ENCODE measurements at regions not wholly inside any gene's neighbourhood (a gene's known extent, or its start where the extent isn't known, plus 50 kb on each side); places are given as distances from the start of the nearest gene placed in this dataset.

GRCh38 chr18:73924307-73924706 is 223.3 kb downstream of the FBXO15 start:
- no peak for DNase-seq (ENCODE audit: extremely low read depth, low read depth)

DNA sequence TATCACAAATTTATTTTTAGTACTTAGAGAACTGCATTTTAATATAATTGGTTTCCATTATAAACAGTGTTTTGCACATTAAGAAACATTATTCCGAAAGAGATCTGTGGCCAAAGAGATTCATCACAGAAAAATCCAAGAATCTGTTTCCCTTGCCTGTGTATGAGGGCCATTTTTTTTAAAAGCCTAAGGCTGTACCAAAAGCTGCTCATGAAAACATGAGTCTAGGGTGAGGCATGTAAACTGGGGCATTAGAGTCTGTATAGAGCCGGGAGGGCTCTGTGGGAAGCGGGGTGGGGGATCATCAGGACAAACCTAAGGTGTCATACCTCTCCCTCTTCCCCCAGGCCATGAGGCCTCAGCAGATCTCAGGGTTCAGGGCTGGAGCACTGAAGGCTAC is 223.8 kb downstream of the FBXO15 start:
- DNase-seq (ENCODE audit: extremely low read depth, low read depth): no peak

DNA sequence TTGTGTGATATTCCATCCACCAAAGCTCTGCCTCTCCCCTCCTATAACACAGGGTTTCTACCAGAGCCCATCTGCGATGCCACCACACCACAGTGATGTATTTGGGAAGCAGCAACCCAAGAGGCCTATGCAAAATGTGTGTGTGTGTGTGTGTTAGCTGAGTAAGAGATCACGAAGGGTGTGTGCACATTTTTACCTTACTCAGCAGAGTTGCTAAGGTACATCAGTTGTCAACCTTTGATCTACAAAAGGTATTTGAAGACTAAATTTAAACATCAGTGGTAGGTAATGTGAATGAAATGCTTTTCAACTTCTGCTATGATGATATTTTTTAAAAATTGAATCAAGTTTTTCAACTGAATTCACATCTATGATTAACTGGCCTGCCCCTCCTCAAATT is 227.6 kb downstream of the FBXO15 start:
- DNase-seq (ENCODE audit: extremely low read depth, low read depth): no peak

GRCh38 chr18:73918816-73919215 is 228.8 kb downstream of the FBXO15 start:
- no peak for DNase-seq (ENCODE audit: extremely low read depth, low read depth)

- no peak for DNase-seq (ENCODE audit: extremely low read depth, low read depth)
Measured at GRCh38 chr18:73917046-73917445, 230.6 kb downstream of the FBXO15 start.

DNA sequence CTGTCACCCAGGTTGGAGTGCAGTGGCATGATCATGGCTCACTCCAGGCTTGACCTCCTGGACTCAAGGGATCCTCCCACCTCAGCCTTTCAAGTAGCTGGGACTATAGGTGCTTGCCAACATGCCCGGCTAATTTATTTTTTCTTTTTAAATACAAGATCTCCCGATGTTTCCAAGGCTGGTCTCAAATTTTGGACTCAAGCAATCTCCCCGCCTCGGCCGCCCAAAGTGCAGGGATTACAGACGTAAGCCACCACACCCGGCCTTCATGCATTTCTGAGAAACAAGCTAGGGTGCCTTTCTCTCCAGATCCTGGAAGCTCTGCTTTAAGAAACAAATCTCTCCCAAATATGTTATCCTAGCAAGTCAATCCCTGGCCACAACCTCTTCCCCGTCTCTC is 234.1 kb downstream of the FBXO15 start:
- DNase-seq (ENCODE audit: extremely low read depth, low read depth): no peak

DNA sequence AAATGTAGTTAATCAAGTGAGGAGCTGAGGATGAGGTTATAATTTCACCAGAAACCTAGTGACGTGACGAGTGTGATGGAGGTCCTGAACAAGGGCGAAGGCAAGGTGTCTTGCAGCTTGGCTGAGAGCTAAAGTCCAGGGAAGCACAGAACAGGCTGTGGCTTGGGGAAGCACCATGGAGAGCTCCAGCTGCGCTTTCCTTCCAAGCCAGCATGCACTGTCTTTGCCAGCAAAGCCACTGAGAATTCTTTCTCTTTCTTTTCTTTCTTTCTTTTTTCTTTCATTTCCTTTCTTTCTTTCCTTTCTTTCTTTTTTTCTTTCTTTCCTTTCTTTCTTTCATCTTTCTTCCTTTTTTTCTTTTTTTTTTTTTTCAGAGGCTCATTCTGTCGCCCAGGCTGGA is 239.3 kb downstream of the FBXO15 start:
- peak; percentile 6 for DNase-seq (ENCODE audit: extremely low read depth, low read depth)

GRCh38 chr18:73901566-73901965 is 246.1 kb downstream of the FBXO15 start:
- no peak for DNase-seq (ENCODE audit: extremely low read depth, low read depth)

GRCh38 chr18:73901151-73901550 is 246.5 kb downstream of the FBXO15 start:
- no peak for DNase-seq (ENCODE audit: extremely low read depth, low read depth)

- DNase-seq (ENCODE audit: extremely low read depth, low read depth): no peak
Measured at GRCh38 chr18:73900106-73900835, 247.4 kb downstream of the FBXO15 start.

GRCh38 chr18:73897517-73897916 is 250.1 kb downstream of the FBXO15 start:
- no peak for DNase-seq (ENCODE audit: extremely low read depth, low read depth)

- no peak for DNase-seq (ENCODE audit: extremely low read depth, low read depth)
Measured at GRCh38 chr18:73896685-73897084, 250.9 kb downstream of the FBXO15 start.

GRCh38 chr18:73895701-73896100 is 251.9 kb downstream of the FBXO15 start:
- no peak for DNase-seq (ENCODE audit: extremely low read depth, low read depth)

DNA sequence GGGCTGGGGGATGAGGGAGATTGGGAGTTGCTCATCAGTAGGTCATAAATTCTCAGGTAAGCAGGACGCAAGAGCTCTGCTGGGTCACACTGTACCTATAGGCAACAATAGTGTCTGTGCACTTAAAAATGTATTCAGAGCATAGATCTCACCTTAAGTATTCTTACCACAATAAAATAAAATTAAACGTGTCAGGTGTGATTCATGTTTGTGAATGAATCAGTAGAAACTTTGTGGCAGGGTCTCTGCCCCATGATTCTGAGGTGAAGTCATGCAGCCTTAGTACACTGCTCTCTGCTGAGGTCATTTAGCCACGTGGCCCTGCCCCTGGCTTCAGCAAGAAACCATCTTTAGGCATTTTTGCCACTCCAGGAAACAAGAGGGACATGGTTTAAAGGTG is 253.8 kb downstream of the FBXO15 start:
- no peak for DNase-seq (ENCODE audit: extremely low read depth, low read depth)

DNA sequence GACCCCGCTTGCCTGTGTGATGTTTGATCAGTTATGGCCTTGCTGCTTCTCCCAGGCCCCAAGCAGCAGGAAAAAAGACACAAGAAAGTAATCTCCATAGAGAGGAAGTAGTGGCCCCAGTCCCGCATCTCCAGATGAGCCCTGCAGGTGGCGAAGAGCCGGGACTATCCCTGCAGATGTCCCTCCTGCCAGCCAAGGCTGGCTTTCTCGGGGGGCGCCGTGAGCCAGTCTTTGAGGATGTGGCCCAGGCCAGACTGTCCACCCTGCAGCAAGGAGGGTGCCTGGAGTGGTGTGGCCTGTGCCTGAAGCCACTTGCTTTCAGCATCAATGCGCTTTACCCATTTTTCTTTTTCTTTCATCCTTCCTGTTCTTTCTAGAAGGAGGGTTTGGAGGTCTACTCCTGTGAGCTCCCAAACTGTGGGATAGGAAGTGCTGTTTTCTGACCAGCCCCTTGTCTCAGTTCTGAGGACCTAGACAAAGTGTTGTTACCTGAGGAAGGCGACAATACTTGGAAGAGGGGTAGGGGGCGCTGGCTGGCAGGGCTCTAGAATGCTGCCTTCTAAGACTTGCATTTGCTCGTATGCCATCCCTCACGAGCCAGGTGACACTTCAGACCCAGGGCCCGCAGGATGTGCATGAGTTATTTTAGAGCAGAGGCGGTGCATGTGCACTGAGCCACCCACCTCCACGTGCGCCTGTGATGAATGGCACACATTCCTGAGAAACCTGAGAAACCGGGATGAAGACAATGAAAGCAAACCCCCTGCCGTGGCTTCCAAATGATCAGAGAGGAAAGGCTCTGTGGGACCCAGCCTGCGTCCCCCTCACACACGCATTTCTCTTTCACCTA is 255.8 kb downstream of the FBXO15 start:
- DNase-seq (ENCODE audit: extremely low read depth, low read depth): no peak

- no peak for DNase-seq (ENCODE audit: extremely low read depth, low read depth)
Measured at GRCh38 chr18:73888565-73888964, 259.1 kb downstream of the FBXO15 start.

DNA sequence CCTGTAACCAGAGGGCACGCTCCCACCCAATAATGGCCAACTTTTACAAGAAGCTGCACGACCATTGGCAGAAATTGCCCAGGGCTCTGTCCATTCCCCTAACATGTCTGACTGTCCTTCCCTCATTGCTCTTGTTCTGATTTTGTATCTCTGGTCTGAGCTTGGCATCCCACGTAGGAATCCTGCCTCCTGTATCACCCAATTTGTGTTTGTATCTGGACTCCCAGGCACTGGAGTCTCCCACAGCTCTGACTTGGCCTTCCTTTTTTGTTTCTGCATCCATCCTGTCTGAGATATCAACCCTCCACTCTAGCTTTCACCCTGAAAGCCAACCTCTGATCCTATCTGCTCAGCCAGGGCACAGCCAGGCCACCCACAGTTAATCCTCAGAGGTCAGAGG is 259.8 kb downstream of the FBXO15 start:
- DNase-seq (ENCODE audit: extremely low read depth, low read depth): no peak

DNA sequence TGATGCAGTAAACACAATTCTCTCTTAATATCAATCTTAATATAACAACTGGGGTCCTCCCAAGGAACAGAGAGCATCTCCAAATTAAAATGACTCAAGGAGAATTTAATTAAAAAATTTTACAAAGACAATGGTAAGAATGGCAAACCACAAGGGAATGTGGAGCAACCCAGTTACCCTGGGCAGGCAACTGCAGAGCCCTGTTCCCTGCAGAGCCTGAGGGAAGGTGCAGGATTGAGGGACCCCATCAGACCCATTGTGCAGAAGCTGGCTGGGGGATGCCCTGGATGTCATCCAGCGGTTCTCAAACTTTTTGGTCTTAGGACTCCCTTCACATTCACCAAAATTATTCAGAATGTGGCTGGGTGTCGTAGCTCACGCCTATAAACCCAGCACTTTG is 262.8 kb downstream of the FBXO15 start:
- no peak for DNase-seq (ENCODE audit: extremely low read depth, low read depth)

- no peak for DNase-seq (ENCODE audit: extremely low read depth, low read depth)
Measured at GRCh38 chr18:73881396-73881917, 266.2 kb downstream of the FBXO15 start.

DNA sequence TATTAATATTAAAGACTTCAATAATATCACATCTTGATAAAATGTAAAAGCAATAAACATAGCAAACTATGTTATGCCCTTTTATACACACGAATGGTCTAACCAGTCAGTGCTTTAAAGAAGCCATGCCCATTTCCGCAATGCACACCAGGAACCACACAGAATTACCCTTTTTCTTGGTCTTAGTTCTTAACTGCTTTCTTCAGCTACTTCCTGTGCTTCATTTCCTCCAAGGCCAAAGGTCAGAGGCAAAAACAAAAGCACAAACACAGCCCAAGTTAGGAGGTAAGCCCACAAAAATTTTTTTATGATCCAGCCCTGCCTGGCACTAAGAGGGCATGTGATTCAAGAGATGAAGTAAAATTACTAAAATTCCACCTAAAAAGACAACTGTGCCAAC is 267.2 kb downstream of the FBXO15 start:
- no peak for DNase-seq (ENCODE audit: extremely low read depth, low read depth)

GRCh38 chr18:73879766-73880165 is 267.9 kb downstream of the FBXO15 start:
- DNase-seq (ENCODE audit: extremely low read depth, low read depth): no peak

- DNase-seq (ENCODE audit: extremely low read depth, low read depth): no peak
Measured at GRCh38 chr18:73879328-73879727, 268.3 kb downstream of the FBXO15 start.

Measured in NCI-H460 (cell line).